GM12872 (cell line): ENCODE measurements at regions not wholly inside any gene's neighbourhood (a gene's known extent, or its start where the extent isn't known, plus 50 kb on each side); places are given as distances from the start of the nearest gene placed in this dataset.

Experiments used
- CTCF ChIP-seq: IDR thresholded peaks from 3 replicates; pipeline ENCODE4 v1.5.1; 2011; ENCODE audit warnings: low read depth, mild to moderate bottlenecking, low read length, moderate library complexity; ENCODE audit not compliant: insufficient read depth

- TF ChIP-seq CTCF, result no peak
These were observed 166.5 kb downstream of the LAT start for GRCh38 chr16:29151317-29151716.

GRCh38 chr16:29148867-29149272, 164.0 kb downstream of the LAT start:
- TF ChIP-seq CTCF, result no peak

GRCh38 chr16:29148131-29148691, 163.4 kb downstream of the LAT start:
- no peak for TF ChIP-seq CTCF

GRCh38 chr16:29146266-29146665, 161.4 kb downstream of the LAT start:
- no peak for TF ChIP-seq CTCF

- TF ChIP-seq CTCF, result no peak
These were observed 156.9 kb downstream of the LAT start for GRCh38 chr16:29141586-29142324.

- no peak for TF ChIP-seq CTCF
These were observed 154.5 kb downstream of the LAT start for GRCh38 chr16:29139261-29139802.

- TF ChIP-seq CTCF, result no peak
These were observed 141.8 kb downstream of the LAT start for GRCh38 chr16:29126616-29127015.
